Mucosa of rectum (tissue), 2 donors: ENCODE measurements at regions not wholly inside any gene's neighbourhood (a gene's known extent, or its start where the extent isn't known, plus 50 kb on each side); places are given as distances from the start of the nearest gene placed in this dataset.

Experiments used
- H3K27ac ChIP-seq, 2 donors: one replicate each; pipeline ENCODE4 v1.7.0; 2013; ENCODE audit warnings: inconsistent platforms in 2 of 2, low read depth in 2 of 2, low read length in 2 of 2
- H3K27me3 ChIP-seq, 2 donors: one replicate each; pipeline ENCODE4 v1.7.0; 2013; ENCODE audit warnings: low read length in 2 of 2; ENCODE audit not compliant: control insufficient read depth in 2 of 2, insufficient read depth in 2 of 2
- H3K36me3 ChIP-seq, 2 donors: one replicate each; pipeline ENCODE4 v1.7.0; 2013; ENCODE audit warnings: low read length in 2 of 2; ENCODE audit not compliant: control insufficient read depth in 2 of 2, insufficient read depth in 2 of 2
- H3K4me1 ChIP-seq, 2 donors: one replicate each; pipeline ENCODE4 v1.7.0; 2013; ENCODE audit warnings: low read length in 2 of 2, mild to moderate bottlenecking in 1 of 2; ENCODE audit not compliant: control insufficient read depth in 2 of 2, insufficient read depth in 2 of 2
- H3K4me3 ChIP-seq, 2 donors: one replicate each; pipeline ENCODE4 v1.7.0; 2013; ENCODE audit warnings: low read length in 2 of 2
- H3K9ac ChIP-seq, 2 donors: one replicate each; pipeline ENCODE4 v1.7.0; 2013; ENCODE audit warnings: low read length in 2 of 2, low read depth in 1 of 2, mild to moderate bottlenecking in 1 of 2
- H3K9me3 ChIP-seq, 2 donors: one replicate each; pipeline ENCODE4 v1.7.0; 2013; ENCODE audit warnings: low read length in 2 of 2; ENCODE audit not compliant: control insufficient read depth in 2 of 2
- donor health status: healthy.
- donor health status: Normal muscosa, but diverticular disease.

DNA sequence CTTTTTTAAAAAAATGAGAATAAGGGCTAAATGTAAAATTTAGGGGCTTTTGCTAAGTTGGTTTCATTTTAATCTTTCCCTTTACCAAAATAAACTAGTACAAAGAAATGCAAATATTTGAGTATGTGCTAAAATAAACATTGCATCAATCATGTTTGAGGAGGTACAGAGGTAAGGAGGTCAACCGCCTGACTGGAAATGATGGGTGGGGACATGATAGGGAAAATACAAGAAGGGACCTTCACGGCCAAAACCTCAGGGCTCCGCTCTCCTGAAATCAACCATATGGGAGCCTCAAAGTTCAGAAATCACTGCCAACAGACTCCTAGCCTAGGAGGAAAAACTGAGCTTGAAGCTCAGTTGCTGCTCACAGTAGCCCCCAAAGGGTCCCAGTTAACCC, 207.6 kb downstream of the AHR start:
- H3K4me1 ChIP-seq, result peaks cover 0 to 4% of the 10 kb centered on the region in 2 donors
- H3K36me3 ChIP-seq, result no peaks in the 10 kb centered on the region
- no peak overlapping the region for H3K27ac ChIP-seq
- H3K9ac ChIP-seq, result no peak overlapping the region
- no peaks in the 10 kb centered on the region for H3K27me3 ChIP-seq
- no peaks in the 10 kb centered on the region for H3K9me3 ChIP-seq
- peak overlapping the region in 1 of 2 donors; percentile 49 for H3K4me3 ChIP-seq

DNA sequence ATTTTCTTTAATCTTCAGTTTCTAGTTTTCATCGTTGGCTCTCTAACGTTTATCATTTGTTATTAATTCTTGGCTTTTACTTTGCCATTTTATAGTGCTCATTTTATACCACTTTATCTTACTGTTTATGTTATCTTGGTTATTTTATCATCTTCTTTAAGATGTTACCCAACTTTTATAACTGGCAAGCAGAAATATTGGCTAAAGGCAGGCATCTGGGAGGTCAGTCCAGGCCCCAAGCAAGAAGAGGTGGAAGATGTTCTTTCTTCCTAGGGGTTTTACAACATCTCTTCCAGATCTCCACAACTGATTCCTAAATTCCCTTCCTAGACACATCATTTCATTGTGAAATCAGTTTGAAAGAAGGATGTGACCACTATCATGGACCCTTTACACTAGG, 208.1 kb downstream of the AHR start:
- H3K36me3 ChIP-seq, result no peaks in the 10 kb centered on the region
- no peak overlapping the region for H3K9ac ChIP-seq
- no peak overlapping the region for H3K4me3 ChIP-seq
- H3K9me3 ChIP-seq, result no peaks in the 10 kb centered on the region
- H3K27ac ChIP-seq, result no peak overlapping the region
- peaks cover 0 to 4% of the 10 kb centered on the region in 2 donors for H3K4me1 ChIP-seq
- no peaks in the 10 kb centered on the region for H3K27me3 ChIP-seq

GRCh38 chr7:17507717-17508116, 209.3 kb downstream of the AHR start:
- H3K9me3 ChIP-seq, result no peaks in the 10 kb centered on the region
- no peak overlapping the region for H3K9ac ChIP-seq
- no peak overlapping the region for H3K27ac ChIP-seq
- peaks cover 0 to 4% of the 10 kb centered on the region in 2 donors for H3K4me1 ChIP-seq
- no peak overlapping the region for H3K4me3 ChIP-seq
- no peaks in the 10 kb centered on the region for H3K27me3 ChIP-seq
- no peaks in the 10 kb centered on the region for H3K36me3 ChIP-seq

DNA sequence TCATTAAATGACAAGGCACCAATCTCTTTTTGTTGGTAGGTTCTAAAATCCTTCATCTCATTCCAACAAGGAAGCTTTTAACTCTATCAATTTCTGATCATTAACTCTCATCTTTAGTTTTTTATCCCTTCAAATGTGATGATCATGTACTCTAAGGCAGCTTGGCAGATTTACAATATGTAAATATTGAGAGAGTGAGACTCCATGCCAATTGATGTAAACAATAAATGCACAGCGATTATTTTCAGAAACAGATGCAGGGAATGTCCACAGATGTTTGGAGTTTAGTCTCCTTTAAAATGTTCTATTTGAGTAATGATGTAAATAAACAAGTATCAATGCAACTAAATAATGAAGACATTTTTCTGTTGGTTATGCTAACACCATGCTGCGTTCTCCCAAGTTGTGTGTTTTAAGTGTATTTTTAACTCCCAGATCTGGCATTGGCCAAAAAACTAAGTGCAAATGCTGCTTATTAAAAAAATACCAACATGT, 213.8 kb downstream of the AHR start:
- Histone ChIP-seq H3K27me3 (no peaks in the 10 kb centered on the region), H3K27ac (no peak overlapping the region), H3K4me3 (no peak overlapping the region), H3K4me1 (no peaks in the 10 kb centered on the region), H3K9me3 (no peaks in the 10 kb centered on the region), H3K9ac (no peak overlapping the region), H3K36me3 (no peaks in the 10 kb centered on the region)

DNA sequence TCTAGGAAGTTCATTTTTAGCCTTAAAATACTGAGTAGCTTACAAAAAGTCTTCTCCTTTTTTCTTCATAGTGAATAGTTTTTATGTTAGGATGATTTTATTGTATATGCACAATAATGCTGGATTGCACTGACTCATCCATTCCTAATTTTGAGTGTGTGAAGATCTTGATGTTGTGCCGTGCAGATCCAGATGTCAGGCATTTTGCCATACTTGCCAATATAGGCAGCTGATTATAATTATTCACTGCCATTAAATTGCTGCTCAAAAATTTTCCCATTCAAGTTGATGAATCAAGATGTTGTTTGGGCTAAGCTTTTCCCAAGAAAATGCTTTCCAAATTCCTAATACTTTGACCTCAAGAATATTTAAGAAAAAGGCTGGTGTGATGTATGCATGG, 218.3 kb downstream of the AHR start:
- Histone ChIP-seq H3K9ac (no peak overlapping the region), H3K4me1 (no peaks in the 10 kb centered on the region), H3K4me3 (no peak overlapping the region), H3K27ac (no peak overlapping the region), H3K27me3 (no peaks in the 10 kb centered on the region), H3K36me3 (no peaks in the 10 kb centered on the region), H3K9me3 (no peaks in the 10 kb centered on the region)

- H3K27me3 ChIP-seq, result no peaks in the 10 kb centered on the region
- no peak overlapping the region for H3K9ac ChIP-seq
- H3K27ac ChIP-seq, result peak overlapping the region in 1 of 2 donors; percentile 7
- H3K36me3 ChIP-seq, result no peaks in the 10 kb centered on the region
- H3K9me3 ChIP-seq, result no peaks in the 10 kb centered on the region
- peaks cover 0 to 3% of the 10 kb centered on the region in 2 donors for H3K4me1 ChIP-seq
- no peak overlapping the region for H3K4me3 ChIP-seq
Observed at GRCh38 chr7:17520941-17521340, 222.5 kb downstream of the AHR start.

GRCh38 chr7:17521437-17521836, 223.0 kb downstream of the AHR start:
- Histone ChIP-seq H3K4me3 (no peak overlapping the region), H3K36me3 (no peaks in the 10 kb centered on the region), H3K27ac (no peak overlapping the region), H3K9me3 (no peaks in the 10 kb centered on the region), H3K27me3 (no peaks in the 10 kb centered on the region), H3K4me1 (peaks cover 0 to 3% of the 10 kb centered on the region in 2 donors), H3K9ac (no peak overlapping the region)

DNA sequence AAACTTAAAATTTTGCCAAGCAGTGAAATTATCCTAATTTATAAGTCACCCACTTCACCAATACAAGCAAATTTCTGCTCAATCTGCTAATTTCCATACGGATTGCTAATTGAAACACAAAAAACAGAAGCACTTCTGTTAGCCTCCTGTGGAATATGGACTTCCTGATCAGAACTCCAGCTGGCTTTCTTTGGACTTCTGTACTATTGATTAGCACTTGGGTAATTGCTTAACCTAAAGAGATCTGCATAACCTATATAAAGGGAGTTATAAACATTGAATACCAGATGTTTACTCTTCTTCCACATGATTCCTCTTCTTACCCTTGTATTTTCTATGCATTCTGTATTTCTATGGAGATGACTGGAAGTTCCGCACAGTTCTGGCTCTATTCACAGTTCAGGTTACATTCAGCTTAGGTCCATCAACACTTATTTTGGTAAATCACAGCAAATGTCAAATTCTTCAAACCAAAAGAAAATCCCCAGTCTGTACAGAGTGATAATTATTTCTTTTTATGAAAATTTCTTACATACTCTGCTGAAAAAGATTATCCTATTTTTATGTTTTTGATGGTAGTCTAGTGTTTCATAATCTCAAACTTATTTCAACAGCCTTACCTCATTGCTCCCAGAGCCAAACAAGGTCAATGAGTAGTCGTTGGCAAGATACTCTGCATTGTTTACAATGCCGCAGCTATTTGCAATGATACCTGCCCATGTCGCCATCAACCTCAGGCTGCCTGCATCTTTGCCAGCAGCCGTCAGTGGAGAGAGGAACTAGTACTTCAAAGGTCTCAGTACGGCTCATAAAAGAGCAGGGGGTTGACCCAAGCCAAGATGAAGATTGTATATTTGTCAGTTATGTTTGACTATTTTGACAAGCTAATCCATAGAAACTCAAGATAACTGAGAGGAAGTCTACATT, 225.6 kb downstream of the AHR start:
- Histone ChIP-seq H3K9me3 (no peaks in the 10 kb centered on the region), H3K36me3 (no peaks in the 10 kb centered on the region), H3K9ac (no peak overlapping the region), H3K4me1 (peaks cover 0 to 3% of the 10 kb centered on the region in 2 donors), H3K27ac (no peak overlapping the region), H3K27me3 (no peaks in the 10 kb centered on the region), H3K4me3 (no peak overlapping the region)

GRCh38 chr7:17524746-17525145, 226.3 kb downstream of the AHR start:
- Histone ChIP-seq H3K36me3 (no peaks in the 10 kb centered on the region), H3K27me3 (no peaks in the 10 kb centered on the region), H3K9ac (no peak overlapping the region), H3K4me1 (peaks cover 0 to 3% of the 10 kb centered on the region in 2 donors), H3K9me3 (no peaks in the 10 kb centered on the region), H3K27ac (no peak overlapping the region), H3K4me3 (no peak overlapping the region)

DNA sequence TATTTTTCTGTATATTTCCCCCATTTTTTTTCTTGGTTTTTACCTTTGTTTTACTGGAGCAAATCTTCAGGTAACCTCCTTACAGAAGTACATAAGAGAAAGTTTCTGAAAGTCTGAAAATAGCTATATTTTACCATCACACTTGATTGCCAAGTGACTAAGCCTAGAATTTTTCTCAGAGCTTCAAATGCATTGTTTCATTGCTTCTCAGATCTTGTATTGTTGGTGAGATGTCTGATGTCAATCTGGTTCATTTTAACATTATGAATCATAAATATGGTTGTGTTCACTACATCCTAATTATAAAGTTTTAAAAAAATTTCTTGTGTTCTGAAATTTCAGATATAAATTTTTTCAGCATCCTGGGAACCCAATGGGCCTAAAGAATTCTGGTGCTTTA, 228.2 kb downstream of the AHR start:
- Histone ChIP-seq H3K36me3 (no peaks in the 10 kb centered on the region), H3K9me3 (no peaks in the 10 kb centered on the region), H3K27ac (no peak overlapping the region), H3K27me3 (no peaks in the 10 kb centered on the region), H3K4me3 (no peak overlapping the region), H3K9ac (no peak overlapping the region), H3K4me1 (peaks cover 0 to 3% of the 10 kb centered on the region in 2 donors)
